Neuron (in vitro differentiated cells): ENCODE measurements at regions not wholly inside any gene's neighbourhood (a gene's known extent, or its start where the extent isn't known, plus 50 kb on each side); places are given as distances from the start of the nearest gene placed in this dataset.

Experiments used
- H2AFZ ChIP-seq: one replicate; pipeline ENCODE4 v1.6.1; 2013; ENCODE audit warnings: low read depth, mild to moderate bottlenecking, inconsistent platforms, low read length, moderate library complexity
- H3K27me3 ChIP-seq: one replicate; pipeline ENCODE4 v1.6.1; 2013; ENCODE audit warnings: low read length; ENCODE audit not compliant: insufficient read depth
- H3K36me3 ChIP-seq: one replicate; pipeline ENCODE4 v1.6.1; 2013; ENCODE audit warnings: low read length; ENCODE audit not compliant: insufficient read depth
- H3K4me1 ChIP-seq: one replicate; pipeline ENCODE4 v1.6.1; 2013; ENCODE audit warnings: low read length; ENCODE audit not compliant: insufficient read depth
- H3K4me3 ChIP-seq: 2 replicates; pipeline ENCODE4 v1.5.1; 2013; ENCODE audit warnings: mild to moderate bottlenecking, low read length, moderate library complexity
- H3K9me3 ChIP-seq: one replicate; pipeline ENCODE4 v1.6.1; 2013; ENCODE audit warnings: low read length

DNA sequence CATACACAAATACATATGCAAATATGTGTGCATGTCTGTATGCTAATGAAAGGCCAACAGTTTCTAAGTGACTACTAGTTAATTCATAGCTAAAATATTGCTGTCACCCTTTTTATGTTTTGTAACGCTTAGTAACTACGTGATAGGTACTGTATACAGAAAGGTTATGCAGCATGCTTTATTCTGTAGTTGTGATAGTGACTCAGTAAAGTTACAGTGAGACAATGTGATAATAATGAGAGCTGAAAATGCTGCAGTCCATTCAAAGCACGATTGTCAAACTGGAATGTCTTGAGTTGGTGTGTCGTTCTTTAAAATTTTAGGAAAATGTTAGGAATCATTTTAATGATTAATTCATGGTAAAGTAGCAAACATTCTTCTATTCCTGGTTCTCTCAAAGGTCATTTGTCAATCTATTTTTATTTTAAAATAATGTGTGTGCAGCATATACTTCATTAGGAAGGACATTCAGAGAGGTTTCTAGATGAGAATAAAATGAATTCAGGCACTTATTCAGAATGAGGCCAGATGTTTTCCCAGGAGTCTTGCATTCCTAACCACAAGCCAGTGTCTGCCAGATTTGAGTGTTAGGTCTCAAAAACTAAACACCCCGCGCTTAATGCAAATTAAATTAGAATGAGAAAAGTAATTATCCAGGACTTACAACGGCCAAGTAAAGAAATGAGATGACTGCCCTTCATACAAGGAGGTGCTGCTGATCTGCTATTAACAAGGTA is 408.8 kb upstream of the FZD8 start:
- H3K4me3 ChIP-seq, result no peak overlapping the region
- no peaks in the 10 kb centered on the region for H3K4me1 ChIP-seq
- H3K27me3 ChIP-seq, result no peaks in the 10 kb centered on the region
- H3K9me3 ChIP-seq, result no peaks in the 10 kb centered on the region
- H2AFZ ChIP-seq, result no peak overlapping the region
- no peaks in the 10 kb centered on the region for H3K36me3 ChIP-seq

DNA sequence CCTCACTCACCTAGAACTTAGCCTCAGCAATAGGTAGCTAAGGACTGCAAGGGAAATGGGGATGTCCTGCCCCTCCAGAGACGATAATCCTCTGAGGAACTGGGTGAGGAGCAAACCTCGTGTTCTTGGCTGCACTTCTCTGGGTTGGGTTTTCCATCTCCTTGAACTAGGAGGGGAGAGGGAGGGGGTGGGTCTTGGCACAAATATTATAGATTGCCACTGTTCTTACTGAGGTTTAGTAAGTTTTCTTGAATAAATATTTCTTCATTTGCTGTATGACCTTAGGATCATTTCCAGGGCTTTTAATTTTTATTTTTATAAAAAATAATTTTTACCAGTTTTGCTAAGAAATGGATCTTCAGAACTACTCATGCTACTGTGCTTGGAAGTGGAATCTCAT is 406.7 kb upstream of the FZD8 start:
- H3K4me3 ChIP-seq, result no peak overlapping the region
- no peaks in the 10 kb centered on the region for H3K27me3 ChIP-seq
- H2AFZ ChIP-seq, result no peak overlapping the region
- H3K4me1 ChIP-seq, result no peaks in the 10 kb centered on the region
- no peaks in the 10 kb centered on the region for H3K36me3 ChIP-seq
- H3K9me3 ChIP-seq, result no peaks in the 10 kb centered on the region

DNA sequence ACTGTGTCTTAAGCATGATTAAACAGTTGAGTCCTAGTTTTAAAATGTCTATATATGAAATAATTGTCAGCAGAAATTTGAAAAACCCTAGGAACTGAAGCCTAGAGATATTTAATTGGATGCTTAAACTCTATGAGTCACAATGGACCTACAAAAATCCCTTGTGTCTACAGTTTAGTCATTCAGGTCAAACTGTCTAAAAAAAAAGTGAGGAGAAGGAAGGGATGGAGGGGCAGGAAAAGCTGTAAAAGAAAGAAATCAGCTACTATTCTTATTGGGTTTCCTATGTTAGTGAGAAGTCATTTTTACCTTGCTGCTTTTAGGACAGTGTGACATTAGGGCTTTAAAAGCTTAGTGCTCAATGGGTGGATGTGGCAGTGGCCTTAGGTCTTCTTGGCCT is 406.1 kb upstream of the FZD8 start:
- Histone ChIP-seq H3K4me3 (no peak overlapping the region), H3K36me3 (no peaks in the 10 kb centered on the region), H3K9me3 (no peaks in the 10 kb centered on the region), H3K4me1 (no peaks in the 10 kb centered on the region), H2AFZ (no peak overlapping the region), H3K27me3 (no peaks in the 10 kb centered on the region)

DNA sequence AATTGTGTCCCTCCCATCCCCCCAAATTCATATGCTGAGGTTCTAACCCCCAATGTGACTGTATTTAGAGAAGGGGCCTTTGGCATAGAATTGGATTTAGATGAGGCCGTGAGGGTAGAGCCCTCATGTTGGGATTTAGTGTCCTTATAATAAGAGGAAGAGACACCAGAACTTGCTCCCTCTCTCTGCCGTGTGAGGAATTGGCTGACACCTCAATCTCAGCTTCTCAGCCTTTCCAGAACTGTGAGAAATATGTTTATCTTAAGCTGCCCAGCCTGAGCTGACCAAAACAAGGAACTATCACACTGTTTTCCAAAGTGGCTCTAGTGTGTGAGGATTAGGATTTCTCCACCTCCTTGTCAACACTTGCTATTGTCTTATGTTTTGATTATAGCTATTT is 400.0 kb upstream of the FZD8 start:
- Histone ChIP-seq H3K36me3 (no peaks in the 10 kb centered on the region), H2AFZ (no peak overlapping the region), H3K27me3 (no peaks in the 10 kb centered on the region), H3K4me1 (no peaks in the 10 kb centered on the region), H3K9me3 (no peaks in the 10 kb centered on the region), H3K4me3 (no peak overlapping the region)

DNA sequence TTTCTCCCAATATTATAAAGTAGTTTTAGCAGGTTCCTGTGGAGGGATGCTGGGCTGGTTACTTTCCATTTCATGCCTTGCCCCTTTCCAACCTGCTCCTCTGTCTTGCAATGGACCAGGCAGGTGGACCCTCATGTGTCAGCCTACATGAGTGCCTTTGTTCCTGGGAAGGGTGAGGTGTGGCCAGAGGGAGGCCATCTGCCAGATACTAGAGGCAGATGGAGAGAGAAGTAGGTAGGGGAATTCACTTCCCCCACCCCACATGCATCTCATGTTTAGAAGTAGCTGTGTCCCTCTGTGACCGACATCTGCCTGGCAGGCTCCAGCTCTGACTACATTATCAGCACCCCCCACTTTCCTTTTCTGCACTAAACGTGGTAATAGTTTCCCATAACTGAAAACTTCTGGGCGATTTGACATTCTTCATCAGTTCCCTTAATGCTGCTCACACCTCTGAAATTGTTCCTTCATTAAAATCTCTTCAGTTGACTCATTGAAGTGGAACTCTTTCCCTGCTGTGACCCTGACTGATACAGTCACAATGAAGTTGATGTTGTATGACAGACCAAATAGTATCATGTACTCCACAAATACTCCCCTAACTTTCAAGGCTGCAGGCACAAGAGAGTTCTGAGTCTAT is 396.3 kb upstream of the FZD8 start:
- no peaks in the 10 kb centered on the region for H3K4me1 ChIP-seq

DNA sequence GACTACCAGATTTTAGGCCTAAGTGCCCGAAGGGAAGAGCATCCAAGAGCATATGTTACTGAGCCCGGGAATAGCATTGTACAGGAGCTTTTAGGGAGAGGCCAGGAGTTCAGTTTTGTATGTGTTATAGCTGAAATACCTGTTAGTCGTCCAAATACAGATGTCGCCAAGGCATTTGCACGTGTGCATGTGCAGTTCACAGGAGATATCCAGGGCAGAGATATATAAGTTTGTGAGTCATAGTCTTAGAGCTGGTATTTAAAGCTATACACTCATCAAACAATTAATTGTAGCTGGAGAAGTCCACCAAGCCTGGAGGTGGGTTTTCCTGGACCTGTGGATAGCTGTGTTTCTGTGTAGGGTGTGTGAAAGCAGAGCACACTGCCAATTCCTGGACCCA is 394.0 kb upstream of the FZD8 start:
- Histone ChIP-seq H3K4me1 (no peaks in the 10 kb centered on the region), H3K4me3 (no peak overlapping the region), H2AFZ (no peak overlapping the region), H3K9me3 (no peaks in the 10 kb centered on the region), H3K36me3 (no peaks in the 10 kb centered on the region), H3K27me3 (no peaks in the 10 kb centered on the region)

More for the DNA sequence above, 396.3 kb upstream of the FZD8 start:
- no peak overlapping the region for H3K4me3 ChIP-seq
- H3K27me3 ChIP-seq, result no peaks in the 10 kb centered on the region
- H2AFZ ChIP-seq, result no peak overlapping the region
- H3K9me3 ChIP-seq, result no peaks in the 10 kb centered on the region
- no peaks in the 10 kb centered on the region for H3K36me3 ChIP-seq

DNA sequence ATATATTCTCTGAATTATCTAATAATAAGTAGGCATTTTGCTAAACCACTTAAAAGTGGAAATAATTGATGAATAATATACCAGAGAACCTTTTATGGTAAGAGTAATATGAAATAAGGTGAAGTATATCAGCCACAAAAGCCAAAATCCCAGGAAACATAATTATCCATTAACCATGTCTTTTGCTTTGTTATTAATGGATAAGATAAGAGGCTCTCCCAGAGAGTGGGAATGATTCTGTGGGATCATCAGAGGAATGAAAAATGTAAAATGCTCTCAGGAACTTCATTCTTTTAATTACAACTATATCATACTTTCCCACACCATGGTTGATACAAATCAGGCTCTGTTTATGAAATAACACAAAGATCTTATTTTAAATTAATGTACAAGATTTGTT is 391.7 kb upstream of the FZD8 start:
- Histone ChIP-seq H3K9me3 (no peaks in the 10 kb centered on the region), H2AFZ (no peak overlapping the region), H3K4me3 (no peak overlapping the region), H3K36me3 (no peaks in the 10 kb centered on the region), H3K27me3 (no peaks in the 10 kb centered on the region), H3K4me1 (no peaks in the 10 kb centered on the region)

DNA sequence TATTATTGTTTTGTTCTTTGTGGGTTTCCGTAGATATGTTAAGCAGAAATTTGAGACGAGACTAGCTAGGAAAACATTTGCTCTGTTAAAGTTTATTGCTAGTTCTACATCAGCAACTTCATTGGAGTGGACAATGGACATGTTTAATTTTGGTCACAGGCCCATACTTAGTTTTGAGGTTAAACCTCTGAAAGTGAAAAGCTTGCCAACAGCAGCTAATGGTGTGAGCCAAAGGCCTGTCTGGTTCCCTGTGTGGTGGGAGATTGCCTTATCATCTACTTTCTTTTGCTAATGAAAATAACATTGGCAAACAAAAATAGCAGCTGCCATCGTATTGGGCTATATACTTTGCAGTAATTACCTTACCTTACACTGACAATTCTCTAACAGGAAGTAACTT is 388.4 kb upstream of the FZD8 start:
- Histone ChIP-seq H3K4me3 (no peak overlapping the region), H3K27me3 (no peaks in the 10 kb centered on the region), H3K36me3 (no peaks in the 10 kb centered on the region), H2AFZ (no peak overlapping the region), H3K4me1 (no peaks in the 10 kb centered on the region), H3K9me3 (no peaks in the 10 kb centered on the region)

DNA sequence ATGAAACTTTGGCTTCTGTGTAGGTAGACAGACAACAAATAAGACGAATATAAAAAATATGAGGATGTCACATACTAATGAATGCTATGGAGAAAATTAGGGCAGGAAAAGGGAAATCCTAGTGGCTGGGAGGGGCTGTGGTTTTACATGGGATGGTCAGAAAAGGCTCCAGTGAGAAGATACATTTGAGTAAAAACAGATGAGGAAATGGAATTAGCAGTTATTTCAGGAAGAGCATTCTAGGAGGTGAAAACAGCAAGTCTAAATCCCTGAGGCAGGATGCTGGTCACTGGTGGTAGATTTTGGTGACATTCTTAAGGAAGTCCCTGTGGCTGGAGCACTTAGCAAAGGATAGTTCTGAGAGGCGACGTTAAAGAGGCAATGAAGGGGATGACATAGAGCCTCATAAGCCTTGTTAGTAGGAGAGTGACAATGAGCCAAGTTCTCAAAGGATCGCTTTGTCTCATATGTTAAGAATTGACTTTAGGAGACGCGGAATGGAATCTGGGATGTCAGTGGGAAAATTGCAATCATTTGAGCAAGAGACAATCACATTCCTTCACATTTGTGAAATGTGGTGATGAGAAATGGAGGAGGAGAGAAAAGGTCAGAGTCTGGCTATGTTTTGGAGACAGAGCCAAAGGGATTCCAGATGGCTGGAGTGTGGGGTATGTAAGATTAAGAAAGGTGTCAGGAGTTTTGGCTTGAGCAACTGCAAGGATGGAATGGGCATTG is 384.7 kb upstream of the FZD8 start:
- H3K9me3 ChIP-seq, result no peaks in the 10 kb centered on the region
- no peaks in the 10 kb centered on the region for H3K4me1 ChIP-seq
- no peaks in the 10 kb centered on the region for H3K36me3 ChIP-seq
- H2AFZ ChIP-seq, result no peak overlapping the region
- H3K4me3 ChIP-seq, result no peak overlapping the region
- H3K27me3 ChIP-seq, result no peaks in the 10 kb centered on the region

DNA sequence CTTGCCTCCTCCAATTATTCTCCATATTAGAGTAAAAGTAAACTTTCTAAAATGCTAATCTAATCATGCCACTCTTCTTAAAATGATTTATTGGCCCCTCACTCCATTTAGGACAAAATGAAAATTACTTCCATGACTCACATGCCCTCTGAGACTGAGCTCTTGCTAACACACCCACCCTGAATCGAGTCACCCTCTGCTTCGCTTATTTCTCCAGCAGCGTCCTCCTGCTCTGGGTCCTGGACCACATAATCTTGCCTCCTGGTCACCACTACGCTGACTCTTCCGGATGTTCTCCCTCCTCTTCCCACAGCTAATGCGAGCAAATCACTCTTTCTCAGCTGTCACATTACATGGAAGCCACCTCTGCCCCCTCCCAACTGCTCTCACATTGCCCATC is 384.0 kb upstream of the FZD8 start:
- Histone ChIP-seq H3K9me3 (no peaks in the 10 kb centered on the region), H2AFZ (no peak overlapping the region), H3K36me3 (no peaks in the 10 kb centered on the region), H3K4me3 (no peak overlapping the region), H3K27me3 (no peaks in the 10 kb centered on the region), H3K4me1 (no peaks in the 10 kb centered on the region)

DNA sequence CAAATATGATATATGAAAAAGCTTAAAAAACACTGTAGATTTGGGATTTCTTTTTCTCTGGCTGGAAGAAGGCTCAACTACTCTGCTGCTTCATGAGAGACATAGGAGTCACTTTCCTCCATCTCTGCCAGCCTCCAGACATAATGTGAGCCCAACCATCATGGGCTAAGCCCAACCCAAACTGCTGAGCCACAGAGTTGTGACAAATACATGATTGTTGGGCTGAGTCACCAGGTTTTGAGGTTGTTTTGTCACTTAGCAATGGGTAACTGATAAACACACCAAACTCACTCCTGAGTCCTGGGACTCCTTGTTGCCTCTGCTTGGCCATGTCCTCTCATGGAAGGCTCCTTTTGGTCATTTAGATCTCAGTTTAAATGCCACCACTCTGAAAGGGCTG is 381.8 kb upstream of the FZD8 start:
- H2AFZ ChIP-seq, result no peak overlapping the region
- no peaks in the 10 kb centered on the region for H3K4me1 ChIP-seq
- no peaks in the 10 kb centered on the region for H3K9me3 ChIP-seq
- no peaks in the 10 kb centered on the region for H3K27me3 ChIP-seq
- H3K4me3 ChIP-seq, result no peak overlapping the region
- H3K36me3 ChIP-seq, result no peaks in the 10 kb centered on the region

DNA sequence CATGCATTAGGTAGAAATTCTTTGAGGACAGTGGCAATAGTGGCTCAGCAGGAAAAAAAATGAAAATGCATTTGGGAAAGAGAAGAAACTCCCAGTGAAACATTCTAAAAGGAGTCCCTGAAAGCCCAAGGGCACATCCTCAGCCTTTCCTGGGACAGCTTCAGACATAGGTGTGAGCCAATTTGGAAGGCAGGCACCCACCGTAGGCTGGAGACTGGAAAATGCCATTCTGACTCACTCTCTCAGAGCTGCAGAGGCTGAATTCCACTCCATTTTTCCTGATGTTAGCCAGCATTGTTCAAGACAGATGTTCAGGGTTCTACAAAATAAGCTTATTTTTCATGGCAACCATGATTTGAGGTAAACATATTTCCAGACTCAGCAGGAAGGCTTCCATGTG is 379.0 kb upstream of the FZD8 start:
- H3K36me3 ChIP-seq, result no peaks in the 10 kb centered on the region
- no peaks in the 10 kb centered on the region for H3K4me1 ChIP-seq
- no peaks in the 10 kb centered on the region for H3K9me3 ChIP-seq
- no peak overlapping the region for H2AFZ ChIP-seq
- H3K27me3 ChIP-seq, result no peaks in the 10 kb centered on the region
- no peak overlapping the region for H3K4me3 ChIP-seq

DNA sequence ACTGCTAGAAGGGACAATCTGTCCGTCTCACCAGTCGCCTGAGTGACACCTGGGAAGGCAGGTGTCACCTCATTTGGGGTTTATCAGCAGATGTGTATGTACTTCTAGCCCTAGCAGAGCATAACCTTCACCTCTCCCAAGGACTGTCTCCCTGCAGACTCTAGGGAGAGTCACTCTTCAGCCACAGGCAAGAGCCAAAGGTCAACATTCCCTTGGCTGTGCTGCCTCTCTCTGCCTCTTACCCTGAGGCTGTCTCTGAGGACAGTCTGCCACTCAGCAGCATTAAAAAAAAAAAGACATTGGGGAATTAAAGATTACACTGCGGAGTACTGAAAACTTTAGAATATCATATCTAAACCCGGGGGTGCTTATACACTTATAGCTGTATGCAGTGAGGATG is 377.7 kb upstream of the FZD8 start:
- Histone ChIP-seq H3K4me1 (no peaks in the 10 kb centered on the region), H2AFZ (no peak overlapping the region), H3K4me3 (no peak overlapping the region), H3K36me3 (no peaks in the 10 kb centered on the region), H3K9me3 (no peaks in the 10 kb centered on the region), H3K27me3 (no peaks in the 10 kb centered on the region)
